ENCODE measurements at regions not wholly inside any gene's neighbourhood (a gene's known extent, or its start where the extent isn't known, plus 50 kb on each side); places are given as distances from the start of the nearest gene placed in this dataset.

- TF ChIP-seq, protein P1, sequence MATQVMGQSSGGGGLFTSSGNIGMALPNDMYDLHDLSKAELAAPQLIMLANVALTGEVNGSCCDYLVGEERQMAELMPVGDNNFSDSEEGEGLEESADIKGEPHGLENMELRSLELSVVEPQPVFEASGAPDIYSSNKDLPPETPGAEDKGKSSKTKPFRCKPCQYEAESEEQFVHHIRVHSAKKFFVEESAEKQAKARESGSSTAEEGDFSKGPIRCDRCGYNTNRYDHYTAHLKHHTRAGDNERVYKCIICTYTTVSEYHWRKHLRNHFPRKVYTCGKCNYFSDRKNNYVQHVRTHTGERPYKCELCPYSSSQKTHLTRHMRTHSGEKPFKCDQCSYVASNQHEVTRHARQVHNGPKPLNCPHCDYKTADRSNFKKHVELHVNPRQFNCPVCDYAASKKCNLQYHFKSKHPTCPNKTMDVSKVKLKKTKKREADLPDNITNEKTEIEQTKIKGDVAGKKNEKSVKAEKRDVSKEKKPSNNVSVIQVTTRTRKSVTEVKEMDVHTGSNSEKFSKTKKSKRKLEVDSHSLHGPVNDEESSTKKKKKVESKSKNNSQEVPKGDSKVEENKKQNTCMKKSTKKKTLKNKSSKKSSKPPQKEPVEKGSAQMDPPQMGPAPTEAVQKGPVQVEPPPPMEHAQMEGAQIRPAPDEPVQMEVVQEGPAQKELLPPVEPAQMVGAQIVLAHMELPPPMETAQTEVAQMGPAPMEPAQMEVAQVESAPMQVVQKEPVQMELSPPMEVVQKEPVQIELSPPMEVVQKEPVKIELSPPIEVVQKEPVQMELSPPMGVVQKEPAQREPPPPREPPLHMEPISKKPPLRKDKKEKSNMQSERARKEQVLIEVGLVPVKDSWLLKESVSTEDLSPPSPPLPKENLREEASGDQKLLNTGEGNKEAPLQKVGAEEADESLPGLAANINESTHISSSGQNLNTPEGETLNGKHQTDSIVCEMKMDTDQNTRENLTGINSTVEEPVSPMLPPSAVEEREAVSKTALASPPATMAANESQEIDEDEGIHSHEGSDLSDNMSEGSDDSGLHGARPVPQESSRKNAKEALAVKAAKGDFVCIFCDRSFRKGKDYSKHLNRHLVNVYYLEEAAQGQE (IDR thresholded peaks at IDR 0.05; ENCODE audit: insufficient read depth in 1 of 2, low read depth in 2 of 2, low read length in 2 of 2), result no peak
- no peak for TF ChIP-seq TAF1 (IDR thresholded peaks at IDR 0.05; ENCODE audit: borderline replicate concordance, insufficient read depth, low read length)
- no peak for TF ChIP-seq POLR2AphosphoS5 (IDR thresholded peaks at IDR 0.05; ENCODE audit: low read depth, low read length)
- TF ChIP-seq SIN3A (IDR thresholded peaks at IDR 0.05; ENCODE audit: borderline replicate concordance, insufficient read depth, low read length), result no peak
- no peak for TF ChIP-seq FOXP2 (optimal IDR thresholded peaks at IDR 0.05; ENCODE audit: borderline replicate concordance, extremely low read depth, extremely low read length, insufficient read depth)
These were observed 278.9 kb upstream of the CD180 start for GRCh38 chr5:67475489-67475888.

Measured in PFSK-1 (cell line).